Osteoblast (primary cell): ENCODE measurements at regions not wholly inside any gene's neighbourhood (a gene's known extent, or its start where the extent isn't known, plus 50 kb on each side); places are given as distances from the start of the nearest gene placed in this dataset.

ENCODE experiments used
- DNase-seq: peaks from one replicate; pipeline ENCODE4 v3.0.0; 2011; ENCODE audit warnings: low spot score, mixed read lengths; ENCODE audit not compliant: insufficient read length; ENCODE audit errors: missing footprints
- H2AFZ ChIP-seq: 2 replicates; pipeline ENCODE4 v1.6.0; 2011; ENCODE audit warnings: mild to moderate bottlenecking, low read length
- H3K27ac ChIP-seq: 2 replicates; pipeline ENCODE4 v1.5.1; 2011; ENCODE audit warnings: mild to moderate bottlenecking, low read depth, low read length, moderate library complexity
- H3K27me3 ChIP-seq: 2 replicates; pipeline ENCODE4 v1.6.0; 2012; ENCODE audit warnings: mild to moderate bottlenecking, control low read depth, inconsistent platforms, low read length, moderate library complexity; ENCODE audit not compliant: insufficient read depth
- H3K36me3 ChIP-seq: 2 replicates; pipeline ENCODE4 v1.5.1; 2011; ENCODE audit warnings: mild to moderate bottlenecking, low read length, control low read depth, moderate library complexity; ENCODE audit not compliant: insufficient read depth
- H3K4me1 ChIP-seq: 2 replicates; pipeline ENCODE4 v1.5.1; 2011; ENCODE audit warnings: mild to moderate bottlenecking, low read length, control low read depth, moderate library complexity; ENCODE audit not compliant: insufficient read depth
- H3K4me2 ChIP-seq: 2 replicates; pipeline ENCODE4 v1.6.0; 2011; ENCODE audit warnings: mild to moderate bottlenecking, low read length; ENCODE audit not compliant: insufficient read depth
- H3K4me3 ChIP-seq: fragments of 200-600 bp; sonication (generic); 3 replicates; pipeline ENCODE4 v1.5.1; 2012; ENCODE audit warnings: mild to moderate bottlenecking, low read length, inconsistent platforms; ENCODE audit not compliant: insufficient read depth
- H3K79me2 ChIP-seq: 2 replicates; pipeline ENCODE4 v1.6.0; 2012; ENCODE audit warnings: mild to moderate bottlenecking, low read length, control low read depth, inconsistent platforms; ENCODE audit not compliant: insufficient read depth
- H3K9me3 ChIP-seq: 2 replicates; pipeline ENCODE4 v1.5.1; 2011; ENCODE audit warnings: low read depth, low read length, control low read depth
- H4K20me1 ChIP-seq: 2 replicates; pipeline ENCODE4 v1.6.0; 2012; ENCODE audit warnings: mild to moderate bottlenecking, low read length, control low read depth; ENCODE audit not compliant: insufficient read depth
- CTCF ChIP-seq: IDR thresholded peaks from 2 replicates; pipeline ENCODE4 v1.5.1; 2011; ENCODE audit warnings: mild to moderate bottlenecking, low read depth, low read length, moderate library complexity; ENCODE audit errors: extremely low read depth

- no peak for TF ChIP-seq CTCF
- no peaks in the 10 kb centered on the region for H3K27me3 ChIP-seq
- no peak overlapping the region for H2AFZ ChIP-seq
- H3K9me3 ChIP-seq: no peaks in the 10 kb centered on the region
- H3K36me3 ChIP-seq: no peaks in the 10 kb centered on the region
- H3K27ac ChIP-seq: no peak overlapping the region
- H3K4me3 ChIP-seq: no peak overlapping the region
- H3K79me2 ChIP-seq: no peaks in the 10 kb centered on the region
- no peak overlapping the region for H3K4me2 ChIP-seq
- no peak for DNase-seq
- H3K4me1 ChIP-seq: no peaks in the 10 kb centered on the region
- H4K20me1 ChIP-seq: no peaks in the 10 kb centered on the region
Measured at GRCh38 chr21:15151385-15152103, 86.7 kb upstream of the NRIP1 start.

- Histone ChIP-seq H3K36me3 (no peaks in the 10 kb centered on the region), H3K9me3 (no peaks in the 10 kb centered on the region), H3K4me2 (no peak overlapping the region), H3K27ac (no peak overlapping the region), H2AFZ (no peak overlapping the region), H3K27me3 (no peaks in the 10 kb centered on the region), H3K4me1 (no peaks in the 10 kb centered on the region), H3K79me2 (no peaks in the 10 kb centered on the region), H3K4me3 (no peak overlapping the region), H4K20me1 (no peaks in the 10 kb centered on the region)
- DNase-seq: no peak
- no peak for TF ChIP-seq CTCF
Measured at GRCh38 chr21:15152591-15152990, 87.8 kb upstream of the NRIP1 start.

GRCh38 chr21:15159382-15160020 lies 94.7 kb upstream of the NRIP1 start:
- H3K4me1 ChIP-seq: no peaks in the 10 kb centered on the region
- H3K79me2 ChIP-seq: no peaks in the 10 kb centered on the region
- H3K4me2 ChIP-seq: no peak overlapping the region
- H3K36me3 ChIP-seq: no peaks in the 10 kb centered on the region
- H3K9me3 ChIP-seq: no peaks in the 10 kb centered on the region
- H3K4me3 ChIP-seq: no peak overlapping the region
- no peak overlapping the region for H3K27ac ChIP-seq
- H4K20me1 ChIP-seq: no peaks in the 10 kb centered on the region
- no peaks in the 10 kb centered on the region for H3K27me3 ChIP-seq
- no peak for TF ChIP-seq CTCF
- H2AFZ ChIP-seq: no peak overlapping the region
- no peak for DNase-seq

GRCh38 chr21:15160136-15160535 lies 95.3 kb upstream of the NRIP1 start:
- H3K27me3 ChIP-seq: no peaks in the 10 kb centered on the region
- no peaks in the 10 kb centered on the region for H3K4me1 ChIP-seq
- no peak overlapping the region for H2AFZ ChIP-seq
- no peaks in the 10 kb centered on the region for H3K36me3 ChIP-seq
- no peaks in the 10 kb centered on the region for H3K79me2 ChIP-seq
- no peak overlapping the region for H3K4me2 ChIP-seq
- TF ChIP-seq CTCF: no peak
- no peak overlapping the region for H3K4me3 ChIP-seq
- no peak overlapping the region for H3K27ac ChIP-seq
- H4K20me1 ChIP-seq: no peaks in the 10 kb centered on the region
- no peak for DNase-seq
- no peaks in the 10 kb centered on the region for H3K9me3 ChIP-seq
